ENCODE measurements at regions not wholly inside any gene's neighbourhood (a gene's known extent, or its start where the extent isn't known, plus 50 kb on each side); places are given as distances from the start of the nearest gene placed in this dataset.
"Not testable (repeated sequence)": the region's sequence is repeated elsewhere in the genome, so short reads cannot be mapped to it uniquely, and the experiment has no call there.

DNA sequence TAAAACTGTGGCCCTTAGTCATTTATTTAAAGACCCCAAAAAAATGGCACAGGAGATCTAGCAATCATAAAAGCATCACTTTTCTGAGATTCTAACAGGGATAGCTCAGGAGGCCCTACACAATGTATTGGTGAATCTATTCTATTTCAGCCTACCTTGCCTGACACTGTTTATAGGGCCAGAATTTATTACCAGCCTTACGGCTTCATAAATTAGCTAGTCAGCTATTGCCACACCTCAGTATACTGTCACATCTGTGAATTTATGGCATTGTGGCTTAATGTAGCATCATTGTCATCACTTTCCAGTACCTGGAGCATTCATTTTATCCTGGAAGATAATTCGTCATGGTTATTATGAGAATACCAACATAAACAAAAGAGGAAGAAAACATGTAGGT is 121.2 kb upstream of the ERG start:
- no peak for DNase-seq

DNA sequence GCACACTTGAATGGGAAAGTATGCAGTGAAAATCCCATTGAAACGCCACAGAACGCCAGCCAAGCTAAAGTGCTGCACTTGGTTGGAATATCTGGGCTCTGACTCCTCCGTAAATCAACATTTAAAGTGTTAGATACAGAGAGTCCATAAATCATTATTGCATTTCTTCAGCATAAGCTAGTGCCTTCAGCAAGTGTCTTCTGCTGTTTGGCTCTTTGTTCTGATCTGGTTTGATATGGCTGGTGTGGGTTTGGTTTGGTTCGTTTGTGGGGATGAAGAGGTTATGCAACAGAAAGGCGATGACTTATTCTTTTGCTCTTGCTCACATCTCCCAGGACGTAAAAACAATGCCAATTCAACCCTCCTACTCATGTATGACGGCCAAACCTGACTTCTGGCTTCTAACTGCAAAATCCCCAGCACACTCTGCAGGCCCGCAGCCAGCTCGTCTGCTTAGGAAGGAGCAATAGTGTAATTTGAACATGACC is 121.8 kb upstream of the ERG start:
- no peak for DNase-seq

DNA sequence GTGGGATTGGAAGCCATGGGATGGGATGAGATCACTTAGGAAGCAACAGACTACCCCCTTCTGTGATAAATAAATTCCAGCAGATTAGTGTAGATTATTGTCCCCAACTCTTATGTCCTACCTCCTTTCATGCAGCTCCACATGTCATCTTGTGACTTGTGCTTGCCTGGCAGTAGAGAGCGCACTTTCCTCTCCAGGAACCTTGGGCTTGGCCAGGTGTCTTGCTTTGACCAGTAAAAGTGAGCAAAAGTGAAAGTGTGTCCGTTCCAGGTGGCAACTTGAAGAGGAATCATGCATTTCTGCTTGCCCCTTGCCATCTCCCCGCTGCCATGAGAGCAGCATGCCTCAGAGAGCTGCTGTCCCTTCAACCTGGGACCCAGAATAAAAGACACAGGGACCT is 122.9 kb upstream of the ERG start:
- DNase-seq = no peak

GRCh38 chr21:38622081-38622826 is 124.0 kb upstream of the ERG start:
- no peak for DNase-seq

- DNase-seq = no peak
These were observed 124.5 kb upstream of the ERG start for GRCh38 chr21:38622827-38623209.

- no peak for DNase-seq
These were observed 125.3 kb upstream of the ERG start for GRCh38 chr21:38623552-38623951.

GRCh38 chr21:38625000-38625399 is 126.7 kb upstream of the ERG start:
- DNase-seq = no peak

DNA sequence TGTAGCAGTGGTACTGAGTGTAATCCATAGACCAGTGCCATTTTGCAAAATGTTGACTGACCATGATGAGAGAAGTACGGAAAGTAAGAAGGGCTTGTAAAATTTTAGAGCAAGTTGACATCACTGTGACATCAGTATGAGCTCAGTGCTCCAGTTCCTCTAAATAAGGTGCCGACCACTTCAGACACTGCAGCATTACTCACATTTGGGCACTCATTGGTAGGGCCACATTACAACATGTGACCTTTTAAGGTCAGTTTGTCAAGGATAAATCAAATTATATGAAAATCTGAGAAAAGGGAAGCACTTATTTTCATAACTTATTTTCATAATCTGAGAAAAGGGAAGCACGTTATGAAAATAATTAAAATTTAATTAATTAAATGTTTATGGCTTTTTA is 128.0 kb upstream of the ERG start:
- no peak for DNase-seq

DNA sequence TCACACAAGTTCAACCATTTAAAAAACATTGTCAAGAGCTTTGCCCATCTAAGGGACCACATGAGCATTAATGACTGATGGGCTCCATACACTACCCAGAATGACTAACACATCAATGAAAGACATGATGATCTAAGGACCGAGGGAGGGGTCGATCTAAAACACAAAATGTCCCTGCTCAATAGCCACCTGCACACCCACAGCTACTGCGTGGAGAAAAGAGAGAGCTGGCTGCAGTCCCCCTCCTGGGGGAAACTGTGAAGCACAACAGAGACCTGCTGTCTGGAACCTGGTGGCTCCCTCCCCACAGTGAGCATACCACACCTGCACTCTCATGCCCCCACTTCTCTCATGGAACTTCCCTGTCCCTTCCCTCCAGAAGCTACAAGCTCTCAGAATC is 130.1 kb upstream of the ERG start:
- no peak for DNase-seq

- no peak for DNase-seq
These were observed 132.9 kb upstream of the ERG start for GRCh38 chr21:38631206-38631605.

DNA sequence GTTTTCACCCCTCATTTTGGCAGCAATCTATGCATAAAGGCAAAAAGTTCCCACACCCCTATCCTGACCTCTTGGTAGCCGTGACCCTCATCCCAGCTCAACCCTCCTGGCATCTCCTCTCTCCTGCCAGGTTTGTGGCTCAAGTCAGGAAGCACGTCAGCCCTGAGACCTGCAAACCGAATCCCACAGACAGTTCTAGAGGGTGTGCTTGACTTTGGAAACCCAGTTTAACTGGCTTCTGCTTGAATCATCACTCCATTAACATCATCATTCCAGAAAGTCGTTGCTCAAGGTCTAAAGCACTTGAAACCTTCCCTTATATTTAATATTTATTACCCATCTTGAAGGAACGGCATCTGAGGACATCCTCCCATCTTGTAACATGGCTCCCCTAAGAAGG is 133.4 kb upstream of the ERG start:
- DNase-seq = no peak

DNA sequence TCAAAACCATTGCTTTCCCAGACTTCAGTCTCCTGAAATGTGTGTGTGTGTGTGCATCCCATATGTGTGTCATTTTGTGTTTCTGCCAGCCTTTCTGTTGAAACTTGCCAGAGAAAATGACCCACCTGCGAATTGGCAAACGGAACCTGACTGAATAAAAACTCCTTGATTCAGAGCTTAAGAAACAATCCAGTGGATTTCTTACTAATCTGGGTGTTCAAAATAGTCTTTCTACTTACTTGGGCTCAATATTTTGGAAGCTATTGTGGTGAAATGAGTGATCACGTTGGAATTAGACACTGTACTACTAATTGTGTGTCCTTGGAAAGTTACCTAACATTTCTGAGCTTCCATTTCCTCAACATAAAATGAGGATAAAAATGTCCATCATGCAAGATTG is 138.9 kb upstream of the ERG start:
- no peak for DNase-seq

DNA sequence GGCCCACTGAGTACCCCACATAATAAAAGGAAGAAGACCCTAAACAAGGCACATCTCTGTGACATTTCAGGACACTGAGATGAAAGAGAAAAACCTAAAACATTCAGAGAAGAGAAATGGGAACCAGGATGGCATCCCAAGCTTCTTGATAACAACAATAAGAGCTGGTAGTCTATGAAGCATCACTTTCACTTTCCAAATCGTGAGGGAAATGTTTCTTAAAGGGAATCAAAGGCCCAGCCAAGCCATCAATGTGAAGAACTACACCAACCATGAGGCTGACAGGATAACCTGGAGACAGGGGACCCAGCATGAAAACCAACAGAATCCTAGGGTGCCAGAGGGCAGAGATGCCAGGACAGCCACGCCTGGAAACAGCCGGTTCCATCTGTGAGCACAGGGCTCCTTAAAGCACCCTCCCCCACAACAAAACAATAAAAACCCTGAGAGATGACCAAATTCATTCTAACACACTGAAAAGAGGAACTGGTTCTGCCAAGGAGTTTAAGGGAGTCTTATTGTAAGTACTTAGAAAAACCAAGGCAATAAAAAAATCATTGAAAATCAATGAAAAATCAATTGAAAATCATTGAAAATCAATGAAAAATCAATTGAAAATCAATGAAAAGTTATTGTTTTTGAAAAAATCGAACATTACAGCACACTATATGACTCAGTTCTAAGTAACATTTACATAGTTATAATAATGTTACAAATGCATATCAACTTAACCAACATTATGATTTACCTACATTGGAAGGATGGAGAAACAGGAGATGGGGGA is 141.5 kb upstream of the ERG start:
- no peak for DNase-seq

DNA sequence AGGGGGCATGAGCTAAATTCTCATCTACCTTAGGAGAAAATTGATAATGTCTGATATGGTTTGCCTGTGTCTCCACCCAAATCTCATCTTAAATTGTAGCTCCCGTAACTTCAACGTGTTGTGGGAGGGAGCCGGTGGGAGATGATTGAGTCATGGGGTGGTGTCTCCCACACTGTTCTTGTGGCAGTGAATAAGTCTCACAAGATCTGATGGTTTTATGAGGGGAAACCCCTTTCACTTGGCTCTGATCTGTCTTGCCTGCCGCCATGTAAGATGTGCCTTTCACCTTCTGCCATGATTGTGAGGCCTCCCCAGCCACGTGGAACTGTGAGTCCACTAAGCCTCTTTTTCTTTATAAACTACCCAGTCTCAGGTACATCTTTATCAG is 142.1 kb upstream of the ERG start:
- not testable (repeated sequence) for DNase-seq

DNA sequence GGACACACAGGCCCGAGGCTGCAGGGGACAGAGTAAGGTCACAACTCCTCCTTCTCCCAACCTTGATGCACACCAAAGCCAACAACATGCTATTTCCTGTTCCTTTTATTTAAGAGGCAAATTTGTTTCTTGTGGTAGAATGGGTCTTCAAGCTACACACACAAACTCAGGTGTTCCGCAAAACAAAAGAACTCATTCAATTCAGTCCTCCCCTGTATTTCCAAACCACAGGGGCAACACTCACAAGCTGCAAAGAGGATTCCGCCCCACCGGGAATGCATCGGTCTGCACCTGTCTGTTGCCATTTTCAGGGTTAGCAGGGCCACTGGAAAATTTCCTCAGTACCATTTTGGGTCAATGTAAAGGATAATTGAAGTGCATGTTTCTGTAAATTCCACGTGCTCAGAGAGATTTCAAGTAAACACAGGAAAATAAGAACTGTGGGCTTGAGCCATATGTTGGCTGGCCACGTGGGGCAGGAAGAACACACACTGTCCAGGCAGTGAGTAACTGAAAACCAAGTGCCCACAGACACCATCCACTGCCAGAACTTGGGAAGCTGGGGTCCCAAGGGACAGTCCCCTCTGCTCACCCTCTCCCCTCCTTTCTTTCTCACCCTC is 145.2 kb upstream of the ERG start:
- no peak for DNase-seq

GRCh38 chr21:38645282-38645681 is 147.0 kb upstream of the ERG start:
- no peak for DNase-seq

DNA sequence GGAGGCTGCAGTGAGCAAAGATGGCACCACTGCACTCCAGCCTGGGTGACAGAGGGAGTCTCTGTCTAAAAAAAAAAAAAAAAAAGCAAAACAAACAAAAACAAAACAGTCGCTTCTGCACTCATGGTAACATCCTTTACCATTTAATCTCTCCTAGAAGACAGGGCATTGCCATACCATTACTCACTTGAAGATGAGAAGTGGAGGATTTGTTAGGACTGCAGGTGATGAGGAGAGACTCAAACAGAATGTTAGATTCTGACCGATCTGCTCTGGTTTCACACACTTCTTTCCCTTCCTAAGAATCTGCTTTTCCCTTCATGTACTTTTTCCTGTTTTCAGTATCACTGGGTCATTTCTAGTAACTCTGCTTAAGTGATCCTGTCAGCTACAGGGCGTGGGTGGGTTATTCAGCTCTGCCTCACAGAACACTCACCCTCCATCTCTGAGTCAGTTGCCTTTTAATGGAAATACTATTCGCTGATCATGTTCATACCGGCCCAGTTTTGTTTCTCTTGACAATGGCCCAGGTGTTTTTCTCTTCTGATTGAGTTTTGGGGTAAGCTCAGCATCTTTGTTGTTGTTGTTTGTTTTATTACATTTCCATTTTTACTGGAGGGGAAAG is 148.0 kb upstream of the ERG start:
- peak; percentile 53 for DNase-seq

DNA sequence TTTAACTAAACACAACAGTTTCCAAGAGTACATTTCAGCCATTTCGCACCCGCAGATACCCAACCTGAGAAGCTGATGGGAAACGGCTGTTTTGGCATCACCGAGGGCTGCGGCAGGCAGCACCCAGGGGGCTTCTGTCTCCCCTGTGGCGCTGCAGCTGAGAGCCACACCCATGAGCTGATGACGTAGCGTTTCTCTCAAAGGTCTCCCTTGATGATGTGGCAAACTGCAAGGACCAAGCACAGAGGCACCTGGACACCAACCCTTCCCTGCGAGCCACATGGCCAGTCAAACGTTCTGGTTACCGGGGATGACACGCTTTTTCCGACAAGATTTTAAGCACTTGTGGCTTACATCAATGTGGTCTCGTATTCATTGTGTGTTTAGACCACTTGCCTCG is 150.8 kb upstream of the ERG start:
- peak; percentile 35 for DNase-seq

- no peak for DNase-seq
These were observed 153.3 kb upstream of the ERG start for GRCh38 chr21:38651570-38651969.

GRCh38 chr21:38652396-38652795 is 153.3 kb upstream of the ETS2 start:
- DNase-seq = no peak

DNA sequence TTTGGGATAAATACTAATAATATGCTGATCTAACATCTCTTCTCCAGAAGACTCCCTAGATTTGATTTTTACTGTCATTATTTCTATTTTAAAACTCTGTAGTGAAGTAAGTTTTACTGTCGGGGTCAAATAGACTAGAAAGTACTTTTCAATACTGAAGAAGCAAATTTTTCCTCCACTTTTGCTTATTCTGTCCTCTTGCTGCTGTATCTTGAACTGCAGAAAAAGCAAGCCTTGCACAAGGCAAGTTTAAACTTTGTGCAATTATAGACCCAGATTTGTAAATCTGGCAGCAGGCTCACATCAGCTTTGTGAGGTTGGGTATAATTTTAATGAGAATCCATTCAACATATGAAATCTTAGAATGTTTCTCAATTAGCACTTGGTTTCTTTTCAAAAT is 151.1 kb upstream of the ETS2 start:
- no peak for DNase-seq

DNA sequence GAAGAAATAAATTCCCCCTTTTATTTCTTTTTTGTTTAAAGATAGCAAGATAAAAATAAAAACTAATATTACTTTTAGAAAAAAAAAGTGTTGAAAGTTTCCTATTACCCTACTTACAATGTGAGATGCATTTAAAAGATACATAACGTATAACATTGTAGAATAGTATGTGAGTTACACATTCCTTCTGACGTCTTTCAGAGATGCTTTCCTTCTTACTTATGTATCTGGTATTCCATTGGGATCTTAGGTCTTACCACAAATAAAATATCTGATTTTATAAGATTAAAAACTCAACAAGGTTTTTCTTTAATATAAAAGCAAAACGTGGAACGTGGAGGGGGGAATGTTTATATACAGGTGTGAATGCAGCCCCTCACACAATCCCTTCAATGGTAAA is 147.2 kb upstream of the ETS2 start:
- no peak for DNase-seq

DNA sequence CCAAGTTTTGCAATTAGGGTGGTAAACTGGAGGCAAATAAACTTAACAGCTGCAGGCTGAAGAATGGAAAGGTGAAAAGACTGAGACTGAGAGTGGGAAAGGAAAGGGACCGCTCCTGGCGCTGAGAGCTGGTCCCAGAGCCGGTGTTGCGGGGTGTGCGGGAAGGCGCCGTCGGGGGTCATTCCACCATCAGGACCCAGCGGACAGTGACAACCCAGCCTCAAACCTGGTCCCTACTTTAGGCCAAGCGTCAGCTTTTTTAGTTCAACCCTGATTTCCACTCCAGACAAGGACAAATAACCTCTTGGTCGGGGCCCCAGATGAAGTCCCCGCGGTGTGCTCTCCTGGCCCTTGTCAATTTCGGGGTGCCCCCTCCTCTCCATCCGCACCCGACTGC is 145.8 kb upstream of the ETS2 start:
- no peak for DNase-seq
